Stomach smooth muscle (tissue), 2 donors: ENCODE measurements at regions not wholly inside any gene's neighbourhood (a gene's known extent, or its start where the extent isn't known, plus 50 kb on each side); places are given as distances from the start of the nearest gene placed in this dataset.

Experiments
- H3K27ac ChIP-seq: one replicate; pipeline ENCODE4 v1.7.0; 2013; ENCODE audit warnings: mild to moderate bottlenecking, low read length, inconsistent platforms
- H3K27me3 ChIP-seq, 2 donors: one replicate each; pipeline ENCODE4 v1.7.0; 2013; ENCODE audit warnings: low read length in 2 of 2; ENCODE audit not compliant: insufficient read depth in 2 of 2, control insufficient read depth in 1 of 2
- H3K36me3 ChIP-seq, 2 donors: one replicate each; pipeline ENCODE4 v1.7.0; 2013; ENCODE audit warnings: low read length in 2 of 2; ENCODE audit not compliant: control insufficient read depth in 2 of 2, insufficient read depth in 2 of 2
- H3K4me1 ChIP-seq: one replicate; pipeline ENCODE4 v1.7.0; 2013; ENCODE audit warnings: low read length; ENCODE audit not compliant: control insufficient read depth, insufficient read depth
- H3K4me3 ChIP-seq, 2 donors: one replicate each; pipeline ENCODE4 v1.7.0; 2013; ENCODE audit warnings: low read length in 2 of 2
- H3K9ac ChIP-seq, 2 donors: one replicate each; pipeline ENCODE4 v1.7.0; 2013; ENCODE audit warnings: low read length in 2 of 2, mild to moderate bottlenecking in 1 of 2
- H3K9me3 ChIP-seq, 2 donors: one replicate each; pipeline ENCODE4 v1.7.0; 2013; ENCODE audit warnings: low read length in 2 of 2; ENCODE audit not compliant: control insufficient read depth in 2 of 2
- donor health status: healthy.
- donor health status: Pancreatic carcinoma.

DNA sequence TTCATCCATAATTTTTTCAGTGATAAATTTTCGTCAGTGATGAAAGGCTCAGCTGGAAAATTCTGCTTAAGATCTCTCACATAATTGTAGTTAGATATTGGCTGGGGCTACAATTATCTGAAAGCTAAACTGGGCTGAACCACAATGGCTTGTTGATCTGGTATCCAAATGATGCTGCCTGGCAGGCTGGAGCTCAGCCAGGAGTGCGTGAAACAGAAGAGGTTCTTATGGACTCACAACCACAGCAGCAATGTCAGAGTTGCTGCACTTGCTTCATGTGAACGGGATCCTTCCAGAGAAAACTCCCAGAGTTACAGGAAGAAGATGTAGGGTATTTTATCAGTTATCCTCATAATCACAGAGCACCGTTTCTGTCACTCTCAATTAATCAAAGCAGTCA, 533.2 kb upstream of the POM121L12 start:
- Histone ChIP-seq H3K9ac (no peak overlapping the region), H3K36me3 (no peaks in the 10 kb centered on the region), H3K4me1 (no peaks in the 10 kb centered on the region), H3K9me3 (no peaks in the 10 kb centered on the region), H3K27ac (no peak overlapping the region), H3K4me3 (no peak overlapping the region), H3K27me3 (no peaks in the 10 kb centered on the region)

- Histone ChIP-seq H3K4me3 (no peak overlapping the region), H3K36me3 (no peaks in the 10 kb centered on the region), H3K27ac (no peak overlapping the region), H3K4me1 (no peaks in the 10 kb centered on the region), H3K9me3 (no peaks in the 10 kb centered on the region), H3K9ac (no peak overlapping the region), H3K27me3 (no peaks in the 10 kb centered on the region)
These were observed 533.7 kb upstream of the POM121L12 start for GRCh38 chr7:52501696-52502095.

DNA sequence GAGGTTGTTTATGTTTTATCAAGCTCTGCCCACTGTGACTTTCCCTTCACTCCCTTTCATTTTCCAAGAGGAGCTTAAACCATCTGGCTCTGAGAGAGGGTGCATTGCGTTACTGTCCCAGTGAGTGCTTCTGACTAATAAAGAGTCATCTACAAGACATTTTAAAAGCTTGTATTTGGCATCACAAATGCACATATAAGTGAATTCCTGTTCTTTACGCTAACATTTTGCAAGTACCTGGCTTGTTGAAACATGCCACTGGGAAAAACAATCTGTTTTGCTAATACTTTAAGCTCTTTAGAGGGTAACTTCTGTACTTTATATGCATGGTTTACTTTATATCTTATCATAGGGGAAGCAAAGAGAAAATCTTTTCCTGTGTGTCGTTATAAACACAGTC, 534.6 kb upstream of the POM121L12 start:
- H3K9ac ChIP-seq: no peak overlapping the region
- no peak overlapping the region for H3K27ac ChIP-seq
- no peak overlapping the region for H3K4me3 ChIP-seq
- H3K9me3 ChIP-seq: no peaks in the 10 kb centered on the region
- no peaks in the 10 kb centered on the region for H3K4me1 ChIP-seq
- no peaks in the 10 kb centered on the region for H3K27me3 ChIP-seq
- no peaks in the 10 kb centered on the region for H3K36me3 ChIP-seq

- no peak overlapping the region for H3K27ac ChIP-seq
- H3K9ac ChIP-seq: no peak overlapping the region
- no peak overlapping the region for H3K4me3 ChIP-seq
- H3K27me3 ChIP-seq: no peaks in the 10 kb centered on the region
- no peaks in the 10 kb centered on the region for H3K4me1 ChIP-seq
- H3K9me3 ChIP-seq: no peaks in the 10 kb centered on the region
- H3K36me3 ChIP-seq: no peaks in the 10 kb centered on the region
These were observed 537.1 kb upstream of the POM121L12 start for GRCh38 chr7:52498366-52498765.

DNA sequence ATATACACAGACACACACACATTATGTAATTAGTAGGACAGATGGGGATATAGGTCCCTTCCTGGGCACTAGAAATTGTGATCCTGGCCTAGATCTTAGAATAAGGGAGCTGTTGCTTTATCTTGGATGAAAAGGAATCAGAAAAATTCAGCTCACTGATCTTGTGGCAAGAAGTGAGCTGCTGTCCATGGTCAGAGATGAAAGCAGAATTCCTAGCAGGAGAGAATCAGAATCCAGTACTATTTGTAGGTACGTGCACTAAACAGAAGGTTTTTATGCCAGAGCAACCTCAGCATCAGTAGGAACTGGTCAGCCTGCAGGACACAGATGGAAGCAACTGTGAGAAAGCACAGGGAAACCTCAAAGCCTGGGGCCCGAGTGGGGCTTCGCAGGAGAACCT, 549.2 kb upstream of the POM121L12 start:
- no peaks in the 10 kb centered on the region for H3K4me1 ChIP-seq
- H3K9ac ChIP-seq: no peak overlapping the region
- H3K4me3 ChIP-seq: no peak overlapping the region
- H3K9me3 ChIP-seq: no peaks in the 10 kb centered on the region
- no peaks in the 10 kb centered on the region for H3K36me3 ChIP-seq
- no peak overlapping the region for H3K27ac ChIP-seq
- H3K27me3 ChIP-seq: no peaks in the 10 kb centered on the region

- H3K4me1 ChIP-seq: no peaks in the 10 kb centered on the region
- no peaks in the 10 kb centered on the region for H3K27me3 ChIP-seq
- H3K4me3 ChIP-seq: no peak overlapping the region
- no peaks in the 10 kb centered on the region for H3K9me3 ChIP-seq
- no peak overlapping the region for H3K9ac ChIP-seq
- no peak overlapping the region for H3K27ac ChIP-seq
- H3K36me3 ChIP-seq: no peaks in the 10 kb centered on the region
These were observed 553.4 kb upstream of the POM121L12 start for GRCh38 chr7:52482076-52482475.

DNA sequence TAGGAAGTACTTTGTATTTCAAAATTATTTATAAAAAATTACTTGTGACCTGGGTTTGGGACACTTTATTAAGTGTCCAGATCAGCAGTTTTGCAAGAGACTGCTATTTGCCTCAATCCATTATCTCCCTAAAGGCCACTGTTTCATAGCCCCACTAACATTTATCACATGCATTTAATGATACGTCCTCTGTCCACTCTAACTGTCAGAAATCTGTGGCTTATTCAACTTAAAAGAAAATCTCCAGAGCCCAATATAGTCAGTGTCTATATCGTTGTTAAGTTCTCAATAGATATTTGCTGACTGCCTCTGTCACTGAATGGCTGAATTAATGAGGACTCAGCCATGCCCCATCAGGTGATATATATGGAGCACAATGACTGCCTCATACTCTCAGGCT, 553.9 kb upstream of the POM121L12 start:
- Histone ChIP-seq H3K4me1 (no peaks in the 10 kb centered on the region), H3K9ac (no peak overlapping the region), H3K36me3 (no peaks in the 10 kb centered on the region)

DNA sequence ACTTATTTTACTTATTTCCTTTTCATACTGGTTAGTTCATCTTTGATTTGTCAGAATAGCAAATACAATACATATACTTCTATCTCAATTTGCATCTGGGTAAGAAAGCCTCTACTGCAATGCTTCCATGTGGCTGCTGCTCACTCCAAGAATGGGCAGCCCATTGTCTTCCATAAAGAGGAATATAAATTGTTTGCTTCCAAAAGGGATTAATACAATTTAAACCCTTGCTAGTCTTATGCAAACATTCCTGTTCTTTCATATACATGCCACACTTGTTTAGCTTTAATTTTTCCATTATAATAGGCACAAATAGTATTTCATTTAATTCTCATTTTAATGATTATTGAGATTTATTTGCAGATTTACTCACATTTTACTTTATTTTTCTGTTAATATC, 555.4 kb upstream of the POM121L12 start:
- Histone ChIP-seq H3K4me1 (no peaks in the 10 kb centered on the region), H3K9ac (no peak overlapping the region), H3K9me3 (no peaks in the 10 kb centered on the region), H3K36me3 (no peaks in the 10 kb centered on the region), H3K4me3 (no peak overlapping the region), H3K27ac (no peak overlapping the region), H3K27me3 (no peaks in the 10 kb centered on the region)

More for the DNA sequence above, 553.9 kb upstream of the POM121L12 start:
- Histone ChIP-seq H3K9me3 (no peaks in the 10 kb centered on the region), H3K4me3 (no peak overlapping the region), H3K27me3 (no peaks in the 10 kb centered on the region), H3K27ac (no peak overlapping the region)

- Histone ChIP-seq H3K36me3 (no peaks in the 10 kb centered on the region), H3K9ac (no peak overlapping the region), H3K4me1 (no peaks in the 10 kb centered on the region), H3K27me3 (no peaks in the 10 kb centered on the region), H3K4me3 (no peak overlapping the region), H3K9me3 (no peaks in the 10 kb centered on the region), H3K27ac (no peak overlapping the region)
These were observed 560.3 kb upstream of the POM121L12 start for GRCh38 chr7:52475001-52475582.

- H3K27me3 ChIP-seq: no peaks in the 10 kb centered on the region
- no peak overlapping the region for H3K9ac ChIP-seq
- H3K9me3 ChIP-seq: no peaks in the 10 kb centered on the region
- H3K4me3 ChIP-seq: no peak overlapping the region
- H3K36me3 ChIP-seq: no peaks in the 10 kb centered on the region
- H3K4me1 ChIP-seq: no peaks in the 10 kb centered on the region
- no peak overlapping the region for H3K27ac ChIP-seq
These were observed 561.7 kb upstream of the POM121L12 start for GRCh38 chr7:52473756-52474155.

- H3K27ac ChIP-seq: no peak overlapping the region
- H3K9me3 ChIP-seq: no peaks in the 10 kb centered on the region
- no peaks in the 10 kb centered on the region for H3K4me1 ChIP-seq
- no peaks in the 10 kb centered on the region for H3K36me3 ChIP-seq
- no peak overlapping the region for H3K4me3 ChIP-seq
- no peaks in the 10 kb centered on the region for H3K27me3 ChIP-seq
- H3K9ac ChIP-seq: no peak overlapping the region
These were observed 563.3 kb upstream of the POM121L12 start for GRCh38 chr7:52472006-52472620.
